HEK293 (cell line): ENCODE measurements at regions not wholly inside any gene's neighbourhood (a gene's known extent, or its start where the extent isn't known, plus 50 kb on each side); places are given as distances from the start of the nearest gene placed in this dataset.

Experiments used
- YY1 ChIP-seq: fragments of 450-650 bp; formaldehyde crosslinking; IDR thresholded peaks from 2 replicates; pipeline ENCODE4 v1.5.1; 2018; ENCODE audit warnings: missing biosample characterization, missing genetic modification characterization
- ZBTB17 ChIP-seq: fragments of 450-650 bp; formaldehyde crosslinking; IDR thresholded peaks from 2 replicates; pipeline ENCODE4 v1.5.1; 2016; ENCODE audit warnings: missing biosample characterization, missing genetic modification characterization
- ZNF133 ChIP-seq: fragments of 450-650 bp; formaldehyde crosslinking; IDR thresholded peaks from 2 replicates; pipeline ENCODE4 v1.5.1; 2016; ENCODE audit warnings: missing biosample characterization, missing genetic modification characterization
- ZNF311 ChIP-seq: fragments of 450-650 bp; formaldehyde crosslinking; IDR thresholded peaks from 2 replicates; pipeline ENCODE4 v1.5.1; 2017; ENCODE audit warnings: missing biosample characterization, missing genetic modification characterization, borderline replicate concordance
- ZNF571 ChIP-seq: fragments of 450-650 bp; formaldehyde crosslinking; IDR thresholded peaks from 2 replicates; pipeline ENCODE4 v1.5.0; 2017; ENCODE audit warnings: missing biosample characterization, missing genetic modification characterization
- ZNF776 ChIP-seq: fragments of 450-650 bp; formaldehyde crosslinking; IDR thresholded peaks from 2 replicates; pipeline ENCODE4 v1.5.0; 2017; ENCODE audit warnings: missing biosample characterization, missing genetic modification characterization, borderline replicate concordance
- TF ChIP-seq, protein P1 (sequence below): fragments of 450-650 bp; formaldehyde crosslinking; IDR thresholded peaks from 2 replicates; pipeline ENCODE4 v1.5.1; 2016; ENCODE audit warnings: missing biosample characterization, missing genetic modification characterization
- TF ChIP-seq, protein P2 (sequence below): fragments of 450-650 bp; formaldehyde crosslinking; IDR thresholded peaks from 2 replicates; pipeline ENCODE4 v1.5.1; 2016; ENCODE audit warnings: missing biosample characterization, missing genetic modification characterization
- TF ChIP-seq, protein P3 (sequence below): fragments of 450-650 bp; formaldehyde crosslinking; IDR thresholded peaks from 2 replicates; pipeline ENCODE4 v1.5.1; 2016; ENCODE audit warnings: missing biosample characterization, missing genetic modification characterization
- TF ChIP-seq, protein P4 (sequence below): fragments of 450-650 bp; formaldehyde crosslinking; IDR thresholded peaks from 2 replicates; pipeline ENCODE4 v1.5.1; 2016; ENCODE audit warnings: missing biosample characterization, missing genetic modification characterization, low read depth
- TF ChIP-seq, protein P5 (sequence below): fragments of 450-650 bp; formaldehyde crosslinking; IDR thresholded peaks from 2 replicates; pipeline ENCODE4 v1.5.1; 2016; ENCODE audit warnings: missing biosample characterization, missing genetic modification characterization

DNA sequence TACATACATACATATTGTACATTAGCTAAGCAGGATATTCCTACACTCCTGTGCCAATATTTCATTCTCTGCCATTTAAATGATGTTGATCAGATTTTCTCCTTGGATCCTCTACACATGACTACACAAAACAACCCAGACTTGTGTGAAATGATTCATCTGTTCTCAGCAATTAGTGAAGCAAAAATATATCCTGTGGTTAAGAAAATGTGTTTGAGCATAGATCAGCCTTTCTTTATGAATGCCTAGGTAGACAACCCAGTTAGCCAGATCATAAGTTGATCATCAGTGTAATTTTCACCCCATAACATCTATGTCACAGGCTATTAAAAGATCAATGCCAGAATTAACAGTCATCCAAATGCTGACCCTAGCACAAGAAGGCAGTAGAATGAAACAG is 275.2 kb upstream of the EDNRB start:
- TF ChIP-seq, protein P1, sequence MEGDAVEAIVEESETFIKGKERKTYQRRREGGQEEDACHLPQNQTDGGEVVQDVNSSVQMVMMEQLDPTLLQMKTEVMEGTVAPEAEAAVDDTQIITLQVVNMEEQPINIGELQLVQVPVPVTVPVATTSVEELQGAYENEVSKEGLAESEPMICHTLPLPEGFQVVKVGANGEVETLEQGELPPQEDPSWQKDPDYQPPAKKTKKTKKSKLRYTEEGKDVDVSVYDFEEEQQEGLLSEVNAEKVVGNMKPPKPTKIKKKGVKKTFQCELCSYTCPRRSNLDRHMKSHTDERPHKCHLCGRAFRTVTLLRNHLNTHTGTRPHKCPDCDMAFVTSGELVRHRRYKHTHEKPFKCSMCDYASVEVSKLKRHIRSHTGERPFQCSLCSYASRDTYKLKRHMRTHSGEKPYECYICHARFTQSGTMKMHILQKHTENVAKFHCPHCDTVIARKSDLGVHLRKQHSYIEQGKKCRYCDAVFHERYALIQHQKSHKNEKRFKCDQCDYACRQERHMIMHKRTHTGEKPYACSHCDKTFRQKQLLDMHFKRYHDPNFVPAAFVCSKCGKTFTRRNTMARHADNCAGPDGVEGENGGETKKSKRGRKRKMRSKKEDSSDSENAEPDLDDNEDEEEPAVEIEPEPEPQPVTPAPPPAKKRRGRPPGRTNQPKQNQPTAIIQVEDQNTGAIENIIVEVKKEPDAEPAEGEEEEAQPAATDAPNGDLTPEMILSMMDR (tag by site-specific recombination), result no peak
- TF ChIP-seq ZNF311 (tag by site-specific recombination), result no peak
- no peak for TF ChIP-seq YY1 (tag by site-specific recombination)
- TF ChIP-seq ZBTB17 (tag by site-specific recombination), result no peak
- TF ChIP-seq, protein P2, sequence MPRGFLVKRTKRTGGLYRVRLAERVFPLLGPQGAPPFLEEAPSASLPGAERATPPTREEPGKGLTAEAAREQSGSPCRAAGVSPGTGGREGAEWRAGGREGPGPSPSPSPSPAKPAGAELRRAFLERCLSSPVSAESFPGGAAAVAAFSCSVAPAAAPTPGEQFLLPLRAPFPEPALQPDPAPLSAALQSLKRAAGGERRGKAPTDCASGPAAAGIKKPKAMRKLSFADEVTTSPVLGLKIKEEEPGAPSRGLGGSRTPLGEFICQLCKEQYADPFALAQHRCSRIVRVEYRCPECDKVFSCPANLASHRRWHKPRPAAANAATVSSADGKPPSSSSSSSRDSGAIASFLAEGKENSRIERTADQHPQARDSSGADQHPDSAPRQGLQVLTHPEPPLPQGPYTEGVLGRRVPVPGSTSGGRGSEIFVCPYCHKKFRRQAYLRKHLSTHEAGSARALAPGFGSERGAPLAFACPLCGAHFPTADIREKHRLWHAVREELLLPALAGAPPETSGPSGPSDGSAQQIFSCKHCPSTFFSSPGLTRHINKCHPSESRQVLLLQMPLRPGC (tag by site-specific recombination), result no peak
- TF ChIP-seq, protein P3, sequence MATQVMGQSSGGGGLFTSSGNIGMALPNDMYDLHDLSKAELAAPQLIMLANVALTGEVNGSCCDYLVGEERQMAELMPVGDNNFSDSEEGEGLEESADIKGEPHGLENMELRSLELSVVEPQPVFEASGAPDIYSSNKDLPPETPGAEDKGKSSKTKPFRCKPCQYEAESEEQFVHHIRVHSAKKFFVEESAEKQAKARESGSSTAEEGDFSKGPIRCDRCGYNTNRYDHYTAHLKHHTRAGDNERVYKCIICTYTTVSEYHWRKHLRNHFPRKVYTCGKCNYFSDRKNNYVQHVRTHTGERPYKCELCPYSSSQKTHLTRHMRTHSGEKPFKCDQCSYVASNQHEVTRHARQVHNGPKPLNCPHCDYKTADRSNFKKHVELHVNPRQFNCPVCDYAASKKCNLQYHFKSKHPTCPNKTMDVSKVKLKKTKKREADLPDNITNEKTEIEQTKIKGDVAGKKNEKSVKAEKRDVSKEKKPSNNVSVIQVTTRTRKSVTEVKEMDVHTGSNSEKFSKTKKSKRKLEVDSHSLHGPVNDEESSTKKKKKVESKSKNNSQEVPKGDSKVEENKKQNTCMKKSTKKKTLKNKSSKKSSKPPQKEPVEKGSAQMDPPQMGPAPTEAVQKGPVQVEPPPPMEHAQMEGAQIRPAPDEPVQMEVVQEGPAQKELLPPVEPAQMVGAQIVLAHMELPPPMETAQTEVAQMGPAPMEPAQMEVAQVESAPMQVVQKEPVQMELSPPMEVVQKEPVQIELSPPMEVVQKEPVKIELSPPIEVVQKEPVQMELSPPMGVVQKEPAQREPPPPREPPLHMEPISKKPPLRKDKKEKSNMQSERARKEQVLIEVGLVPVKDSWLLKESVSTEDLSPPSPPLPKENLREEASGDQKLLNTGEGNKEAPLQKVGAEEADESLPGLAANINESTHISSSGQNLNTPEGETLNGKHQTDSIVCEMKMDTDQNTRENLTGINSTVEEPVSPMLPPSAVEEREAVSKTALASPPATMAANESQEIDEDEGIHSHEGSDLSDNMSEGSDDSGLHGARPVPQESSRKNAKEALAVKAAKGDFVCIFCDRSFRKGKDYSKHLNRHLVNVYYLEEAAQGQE, result no peak
- no peak for TF ChIP-seq ZNF133 (tag by site-specific recombination)
- TF ChIP-seq ZNF776 (tag by site-specific recombination), result no peak
- TF ChIP-seq, protein P4, sequence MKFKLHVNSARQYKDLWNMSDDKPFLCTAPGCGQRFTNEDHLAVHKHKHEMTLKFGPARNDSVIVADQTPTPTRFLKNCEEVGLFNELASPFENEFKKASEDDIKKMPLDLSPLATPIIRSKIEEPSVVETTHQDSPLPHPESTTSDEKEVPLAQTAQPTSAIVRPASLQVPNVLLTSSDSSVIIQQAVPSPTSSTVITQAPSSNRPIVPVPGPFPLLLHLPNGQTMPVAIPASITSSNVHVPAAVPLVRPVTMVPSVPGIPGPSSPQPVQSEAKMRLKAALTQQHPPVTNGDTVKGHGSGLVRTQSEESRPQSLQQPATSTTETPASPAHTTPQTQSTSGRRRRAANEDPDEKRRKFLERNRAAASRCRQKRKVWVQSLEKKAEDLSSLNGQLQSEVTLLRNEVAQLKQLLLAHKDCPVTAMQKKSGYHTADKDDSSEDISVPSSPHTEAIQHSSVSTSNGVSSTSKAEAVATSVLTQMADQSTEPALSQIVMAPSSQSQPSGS, result no peak
- TF ChIP-seq, protein P5, sequence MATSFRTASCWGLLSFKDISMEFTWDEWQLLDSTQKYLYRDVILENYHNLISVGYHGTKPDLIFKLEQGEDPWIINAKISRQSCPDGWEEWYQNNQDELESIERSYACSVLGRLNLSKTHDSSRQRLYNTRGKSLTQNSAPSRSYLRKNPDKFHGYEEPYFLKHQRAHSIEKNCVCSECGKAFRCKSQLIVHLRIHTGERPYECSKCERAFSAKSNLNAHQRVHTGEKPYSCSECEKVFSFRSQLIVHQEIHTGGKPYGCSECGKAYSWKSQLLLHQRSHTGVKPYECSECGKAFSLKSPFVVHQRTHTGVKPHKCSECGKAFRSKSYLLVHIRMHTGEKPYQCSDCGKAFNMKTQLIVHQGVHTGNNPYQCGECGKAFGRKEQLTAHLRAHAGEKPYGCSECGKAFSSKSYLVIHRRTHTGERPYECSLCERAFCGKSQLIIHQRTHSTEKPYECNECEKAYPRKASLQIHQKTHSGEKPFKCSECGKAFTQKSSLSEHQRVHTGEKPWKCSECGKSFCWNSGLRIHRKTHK (tag by site-specific recombination), result no peak
- TF ChIP-seq ZNF571, result no peak
